PC-3 (cell line): ENCODE measurements at regions not wholly inside any gene's neighbourhood (a gene's known extent, or its start where the extent isn't known, plus 50 kb on each side); places are given as distances from the start of the nearest gene placed in this dataset.

ENCODE experiments used
- ATAC-seq: fragments of 200-7000 bp; cut with Tn5 transposase; 2 replicates; pipeline ENCODE4 v1.9.1; 2020; ENCODE audit warnings: mild to moderate bottlenecking, moderate library complexity
- BruUV-seq: library from RNA; stranded (reverse); fragments of 400-500 nt; replicated peaks from 2 replicates; lab custom pipeline; 2021; lab: Mats Ljungman, UMichigan
- CTCF ChIA-PET: fragments of 300-600 bp; sonication (Branson Sonifier 250); formaldehyde crosslinking; loops from one replicate; lab custom pipeline; 2022; ENCODE audit warnings: antibody characterized with exemption; lab: Charles Lee
- POLR2A ChIA-PET: fragments of 300-600 bp; sonication (Branson Sonifier 250); formaldehyde crosslinking; loops from one replicate; lab custom pipeline; 2022; ENCODE audit warnings: antibody characterized with exemption; ENCODE audit not compliant: unreplicated experiment; lab: Charles Lee
- DNase-seq: peaks from one replicate; pipeline ENCODE4 v3.0.0-alpha.2; 2015
- H2AFZ ChIP-seq: fragments of 300-600 bp; sonication (generic); 2 replicates; pipeline ENCODE4 v1.6.0; 2016; ENCODE audit warnings: antibody characterized with exemption, low read length
- H3F3A ChIP-seq: fragments of 300-600 bp; sonication (generic); one replicate; pipeline ENCODE4 v1.6.0; 2017; ENCODE audit warnings: antibody characterized with exemption, low read length, control low read depth, mild to moderate bottlenecking; ENCODE audit not compliant: unreplicated experiment
- H3K27ac ChIP-seq: fragments of 300-600 bp; sonication (generic); 2 replicates; pipeline ENCODE4 v1.5.1; 2016; ENCODE audit warnings: mild to moderate bottlenecking, low read length
- H3K27me3 ChIP-seq: fragments of 300-600 bp; sonication (generic); 2 replicates; pipeline ENCODE4 v1.6.1; 2016; ENCODE audit warnings: low read length, mixed read lengths
- H3K36me3 ChIP-seq: fragments of 300-600 bp; sonication (generic); 2 replicates; pipeline ENCODE4 v1.6.1; 2016; ENCODE audit warnings: low read depth, mixed run types, low read length, mixed read lengths
- H3K4me1 ChIP-seq: fragments of 300-600 bp; sonication (generic); 2 replicates; pipeline ENCODE4 v1.5.1; 2016; ENCODE audit warnings: low read length; ENCODE audit not compliant: insufficient read depth
- H3K4me2 ChIP-seq: fragments of 300-600 bp; sonication (generic); 2 replicates; pipeline ENCODE4 v1.6.0; 2016; ENCODE audit warnings: low read length
- H3K4me3 ChIP-seq: fragments of 300-600 bp; sonication (generic); 2 replicates; pipeline ENCODE4 v1.5.1; 2016; ENCODE audit warnings: mild to moderate bottlenecking, low read length, mixed read lengths
- H3K79me2 ChIP-seq: fragments of 300-600 bp; sonication (generic); 2 replicates; pipeline ENCODE4 v1.6.1; 2017; ENCODE audit warnings: low read length, mixed read lengths
- H3K9ac ChIP-seq: fragments of 300-600 bp; sonication (generic); 2 replicates; pipeline ENCODE4 v1.6.0; 2016; ENCODE audit warnings: mild to moderate bottlenecking, low read length
- H3K9me2 ChIP-seq: fragments of 300-600 bp; sonication (generic); replicated peaks from 2 replicates; pipeline ENCODE4 v1.6.1; 2016; ENCODE audit warnings: mixed run types, low read length, mixed read lengths
- H3K9me3 ChIP-seq: fragments of 300-600 bp; sonication (generic); 2 replicates; pipeline ENCODE4 v1.6.1; 2016; ENCODE audit warnings: low read length, mixed read lengths
- H4K20me1 ChIP-seq: fragments of 300-600 bp; sonication (generic); 2 replicates; pipeline ENCODE4 v1.6.1; 2016; ENCODE audit warnings: low read length, mixed read lengths
- EZH2 ChIP-seq: fragments of 300-600 bp; sonication (generic); IDR thresholded peaks from one replicate; pipeline ENCODE4 v1.6.1; 2017; ENCODE audit warnings: antibody characterized with exemption, mild to moderate bottlenecking, low read length; ENCODE audit not compliant: unreplicated experiment
- EZH2phosphoT487 ChIP-seq: fragments of 300-600 bp; sonication (generic); IDR thresholded peaks from 2 replicates; pipeline ENCODE4 v1.6.1; 2018; ENCODE audit warnings: mild to moderate bottlenecking, antibody characterized with exemption, low read length, borderline replicate concordance
- intact Hi-C: fragments of 100-400 bp; cut with micrococcal nuclease; formaldehyde crosslinking; loops from 2 replicates; pipeline ENCODE4 v1.9.0; 2023
- TF ChIP-seq, protein P1 (sequence below): fragments of 300-600 bp; sonication (generic); conservative IDR thresholded peaks from 2 replicates; pipeline ENCODE4 v1.5.1; 2017; ENCODE audit warnings: antibody characterized with exemption, low read depth, mild to moderate bottlenecking, low read length

- POLR2A ChIA-PET: no interaction called here
- H3K79me2 ChIP-seq: no peaks in the 10 kb centered on the region
- no peak for ATAC-seq
- H3K4me3 ChIP-seq: no peak overlapping the region
- TF ChIP-seq, protein P1, sequence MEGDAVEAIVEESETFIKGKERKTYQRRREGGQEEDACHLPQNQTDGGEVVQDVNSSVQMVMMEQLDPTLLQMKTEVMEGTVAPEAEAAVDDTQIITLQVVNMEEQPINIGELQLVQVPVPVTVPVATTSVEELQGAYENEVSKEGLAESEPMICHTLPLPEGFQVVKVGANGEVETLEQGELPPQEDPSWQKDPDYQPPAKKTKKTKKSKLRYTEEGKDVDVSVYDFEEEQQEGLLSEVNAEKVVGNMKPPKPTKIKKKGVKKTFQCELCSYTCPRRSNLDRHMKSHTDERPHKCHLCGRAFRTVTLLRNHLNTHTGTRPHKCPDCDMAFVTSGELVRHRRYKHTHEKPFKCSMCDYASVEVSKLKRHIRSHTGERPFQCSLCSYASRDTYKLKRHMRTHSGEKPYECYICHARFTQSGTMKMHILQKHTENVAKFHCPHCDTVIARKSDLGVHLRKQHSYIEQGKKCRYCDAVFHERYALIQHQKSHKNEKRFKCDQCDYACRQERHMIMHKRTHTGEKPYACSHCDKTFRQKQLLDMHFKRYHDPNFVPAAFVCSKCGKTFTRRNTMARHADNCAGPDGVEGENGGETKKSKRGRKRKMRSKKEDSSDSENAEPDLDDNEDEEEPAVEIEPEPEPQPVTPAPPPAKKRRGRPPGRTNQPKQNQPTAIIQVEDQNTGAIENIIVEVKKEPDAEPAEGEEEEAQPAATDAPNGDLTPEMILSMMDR: no peak
- no peak for TF ChIP-seq EZH2phosphoT487
- no peak for TF ChIP-seq EZH2
- no peaks in the 10 kb centered on the region for H3K4me1 ChIP-seq
- no peak overlapping the region for H3K27ac ChIP-seq
- H3K9me3 ChIP-seq: no peaks in the 10 kb centered on the region
- CTCF ChIA-PET: no interaction called here
- no peak overlapping the region for H3K9ac ChIP-seq
- DNase-seq: no peak
- no TSS peak for BruUV-seq
- peaks cover 20% of the 10 kb centered on the region for H3K27me3 ChIP-seq
- no peaks in the 10 kb centered on the region for H3K36me3 ChIP-seq
- no peaks in the 10 kb centered on the region for H4K20me1 ChIP-seq
- H2AFZ ChIP-seq: no peak overlapping the region
- intact Hi-C loops: no loop called here
- no peaks in the 10 kb centered on the region for H3K9me2 ChIP-seq
- H3K4me2 ChIP-seq: no peak overlapping the region
- H3F3A ChIP-seq: no peaks in the 10 kb centered on the region
Observed at GRCh38 chr6:131372535-131372934, 200.5 kb upstream of the ARG1 start.

- H3K79me2 ChIP-seq: no peaks in the 10 kb centered on the region
- H3K27me3 ChIP-seq: 0 out of 2 replicates have a peak, but pooled peaks cover 5% of the 10 kb centered on the region
- no peaks in the 10 kb centered on the region for H3F3A ChIP-seq
- POLR2A ChIA-PET: no interaction called here
- H3K4me1 ChIP-seq: no peaks in the 10 kb centered on the region
- H3K4me2 ChIP-seq: no peak overlapping the region
- H3K9me3 ChIP-seq: no peaks in the 10 kb centered on the region
- ATAC-seq (no peak), DNase-seq (no peak)
- H3K9me2 ChIP-seq: no peaks in the 10 kb centered on the region
- intact Hi-C loops: no loop called here
- H3K36me3 ChIP-seq: no peaks in the 10 kb centered on the region
- no peaks in the 10 kb centered on the region for H4K20me1 ChIP-seq
- BruUV-seq: no TSS peak
- H3K9ac ChIP-seq: no peak overlapping the region
- TF ChIP-seq EZH2 (no peak), EZH2phosphoT487 (no peak)
- TF ChIP-seq, protein P1: no peak
- CTCF ChIA-PET: no interaction called here
- no peak overlapping the region for H3K4me3 ChIP-seq
- no peak overlapping the region for H3K27ac ChIP-seq
- no peak overlapping the region for H2AFZ ChIP-seq
Observed at GRCh38 chr6:131377112-131377705, 195.8 kb upstream of the ARG1 start.

- no TSS peak for BruUV-seq
Observed at GRCh38 chr6:131378874-131379273, 194.2 kb upstream of the ARG1 start.

More at GRCh38 chr6:131378874-131379273, 194.2 kb upstream of the ARG1 start:
- TF ChIP-seq, protein P1: no peak
- TF ChIP-seq EZH2 (no peak), EZH2phosphoT487 (no peak)
- no peaks in the 10 kb centered on the region for H4K20me1 ChIP-seq
- H3K27me3 ChIP-seq: 0 out of 2 replicates have a peak, but pooled peaks cover 6% of the 10 kb centered on the region
- no peaks in the 10 kb centered on the region for H3K9me3 ChIP-seq
- ATAC-seq (no peak), DNase-seq (no peak)
- H3K4me3 ChIP-seq: no peak overlapping the region
- no peaks in the 10 kb centered on the region for H3K9me2 ChIP-seq
- H3K9ac ChIP-seq: no peak overlapping the region
- H3F3A ChIP-seq: no peaks in the 10 kb centered on the region
- intact Hi-C loops: no loop called here
- no peak overlapping the region for H2AFZ ChIP-seq
- H3K27ac ChIP-seq: no peak overlapping the region
- CTCF ChIA-PET: no interaction called here
- POLR2A ChIA-PET: no interaction called here
- no peaks in the 10 kb centered on the region for H3K79me2 ChIP-seq
- H3K4me1 ChIP-seq: no peaks in the 10 kb centered on the region
- H3K4me2 ChIP-seq: no peak overlapping the region
- H3K36me3 ChIP-seq: no peaks in the 10 kb centered on the region
